IMR-90 (cell line): ENCODE measurements at regions not wholly inside any gene's neighbourhood (a gene's known extent, or its start where the extent isn't known, plus 50 kb on each side); places are given as distances from the start of the nearest gene placed in this dataset.

ENCODE experiments used
- ATAC-seq: fragments of 200-7000 bp; cut with Tn5 transposase; 2 replicates; pipeline ENCODE4 v1.9.1; 2020; ENCODE audit warnings: low read depth, mild to moderate bottlenecking, moderate library complexity
- BruUV-seq: library from RNA; stranded (reverse); fragments of 400-500 nt; replicated peaks from 2 replicates; lab custom pipeline; 2021; lab: Mats Ljungman, UMichigan
- CTCF ChIA-PET: fragments of 300-600 bp; formaldehyde crosslinking; extraction: SDS; loops from one replicate; lab custom pipeline; 2021; ENCODE audit warnings: antibody characterized with exemption; lab: Yijun Ruan, JAX
- POLR2A ChIA-PET: fragments of 300-600 bp; sonication (Branson Sonifier 250); formaldehyde crosslinking; loops from one replicate; lab custom pipeline; 2022; ENCODE audit warnings: antibody characterized with exemption; ENCODE audit not compliant: unreplicated experiment; lab: Charles Lee
- DNase-seq: peaks from one replicate; pipeline ENCODE4 v3.0.0; 2013
- H2AFZ ChIP-seq: replicated peaks from 2 replicates; pipeline ENCODE3; 2013; ENCODE audit warnings: low read length, mild to moderate bottlenecking; ENCODE audit not compliant: poor library complexity
- H2AK5ac ChIP-seq: 2 replicates; pipeline ENCODE4 v1.6.1; 2013; ENCODE audit warnings: low read depth, low read length, inconsistent platforms
- H2AK9ac ChIP-seq: replicated peaks from 2 replicates; pipeline ENCODE3; 2013; ENCODE audit warnings: mild to moderate bottlenecking, low read depth, low read length, moderate library complexity; ENCODE audit not compliant: poor library complexity
- H2BK120ac ChIP-seq: 2 replicates; pipeline ENCODE4 v1.6.1; 2013; ENCODE audit warnings: low read depth, low read length, inconsistent platforms
- H2BK15ac ChIP-seq: 3 replicates; pipeline ENCODE4 v1.6.1; 2013; ENCODE audit warnings: low read depth, low read length, inconsistent platforms
- H2BK20ac ChIP-seq: 2 replicates; pipeline ENCODE4 v1.6.1; 2013; ENCODE audit warnings: low read depth, mild to moderate bottlenecking, inconsistent platforms, low read length, moderate library complexity
- H2BK5ac ChIP-seq: 2 replicates; pipeline ENCODE4 v1.6.1; 2013; ENCODE audit warnings: mild to moderate bottlenecking, low read depth, low read length, inconsistent platforms; ENCODE audit not compliant: poor library complexity, severe bottlenecking
- H3K14ac ChIP-seq: replicated peaks from 2 replicates; pipeline ENCODE4 v1.6.1; 2013; ENCODE audit warnings: low read depth, low read length, inconsistent platforms
- H3K18ac ChIP-seq: 2 replicates; pipeline ENCODE4 v1.6.1; 2013; ENCODE audit warnings: low read depth, low read length, control low read depth
- H3K23ac ChIP-seq: 2 replicates; pipeline ENCODE4 v1.6.1; 2013; ENCODE audit warnings: low read depth, low read length, inconsistent platforms
- H3K27ac ChIP-seq: 2 replicates; pipeline ENCODE4 v1.5.1; 2013; ENCODE audit warnings: mild to moderate bottlenecking, control low read depth, low read length; ENCODE audit not compliant: insufficient read depth
- H3K27me3 ChIP-seq: 2 replicates; pipeline ENCODE4 v1.6.1; 2013; ENCODE audit warnings: low read length; ENCODE audit not compliant: control insufficient read depth, insufficient read depth
- H3K36me3 ChIP-seq: 2 replicates; pipeline ENCODE4 v1.6.1; 2013; ENCODE audit warnings: low read length, mixed read lengths; ENCODE audit not compliant: control insufficient read depth, insufficient read depth
- H3K4ac ChIP-seq: 2 replicates; pipeline ENCODE4 v1.6.1; 2013; ENCODE audit warnings: low read depth, low read length, inconsistent platforms
- H3K4me1 ChIP-seq: 2 replicates; pipeline ENCODE4 v1.6.1; 2013; ENCODE audit warnings: low read length, mixed read lengths; ENCODE audit not compliant: control insufficient read depth, insufficient read depth
- H3K4me2 ChIP-seq: 2 replicates; pipeline ENCODE4 v1.6.1; 2013; ENCODE audit warnings: low read depth, mild to moderate bottlenecking, control low read depth, low read length, moderate library complexity
- H3K4me3 ChIP-seq: 2 replicates; pipeline ENCODE4 v1.5.1; 2013; ENCODE audit warnings: low read depth, mild to moderate bottlenecking, control low read depth, low read length, moderate library complexity; ENCODE audit not compliant: insufficient read depth
- H3K56ac ChIP-seq: 2 replicates; pipeline ENCODE4 v1.6.1; 2013; ENCODE audit warnings: low read length, inconsistent platforms; ENCODE audit not compliant: insufficient read depth; ENCODE audit errors: extremely low read depth
- H3K79me1 ChIP-seq, 2 experiments: 2 replicates each; pipeline ENCODE4 v1.6.1; 2013; ENCODE audit warnings: low read length in 2 of 2, inconsistent platforms in 1 of 2, low read depth in 1 of 2
- H3K9ac ChIP-seq: 2 replicates; pipeline ENCODE4 v1.6.1; 2013; ENCODE audit warnings: low read depth, low read length, control low read depth
- H3K9me1 ChIP-seq: 2 replicates; pipeline ENCODE4 v1.6.1; 2013; ENCODE audit warnings: low read length, inconsistent platforms; ENCODE audit not compliant: insufficient read depth
- H3K9me3 ChIP-seq: 2 replicates; pipeline ENCODE4 v1.6.1; 2013; ENCODE audit warnings: low read length; ENCODE audit not compliant: control insufficient read depth, insufficient read depth
- H4K20me1 ChIP-seq: 2 replicates; pipeline ENCODE4 v1.6.1; 2013; ENCODE audit warnings: low read length, inconsistent platforms; ENCODE audit not compliant: insufficient read depth
- H4K5ac ChIP-seq: 2 replicates; pipeline ENCODE4 v1.6.1; 2013; ENCODE audit warnings: mild to moderate bottlenecking, low read depth, low read length, control low read depth
- H4K8ac ChIP-seq, 2 experiments: 2 replicates each; pipeline ENCODE4 v1.6.1; 2013; ENCODE audit warnings: low read depth in 2 of 2, low read length in 2 of 2, control low read depth in 1 of 2, inconsistent platforms in 1 of 2
- H4K91ac ChIP-seq: 2 replicates; pipeline ENCODE4 v1.6.1; 2013; ENCODE audit warnings: low read depth, low read length, inconsistent platforms; ENCODE audit not compliant: insufficient read depth
- CEBPB ChIP-seq: IDR thresholded peaks from 2 replicates; pipeline ENCODE4 v1.6.1; 2012; ENCODE audit warnings: low read depth, low read length, improper control_type of control experiment
- CHD1 ChIP-seq: IDR thresholded peaks from 2 replicates; pipeline ENCODE4 v1.6.1; 2012; ENCODE audit warnings: low read depth, low read length, improper control_type of control experiment
- ELK1 ChIP-seq: fragments of 150-350 bp; IDR thresholded peaks from 2 replicates; pipeline ENCODE4 v1.6.1; 2016; ENCODE audit warnings: low read depth, mild to moderate bottlenecking, low read length, moderate library complexity, borderline replicate concordance
- FOS ChIP-seq: fragments of 150-350 bp; IDR thresholded peaks from 2 replicates; pipeline ENCODE4 v1.6.1; 2016; ENCODE audit warnings: low read depth, low read length
- MAFK ChIP-seq: IDR thresholded peaks from 2 replicates; pipeline ENCODE4 v1.6.1; 2012; ENCODE audit warnings: low read depth, low read length, improper control_type of control experiment
- MAZ ChIP-seq: IDR thresholded peaks from 2 replicates; pipeline ENCODE4 v1.6.1; 2012; ENCODE audit warnings: low read depth, mild to moderate bottlenecking, low read length, improper control_type of control experiment, moderate library complexity, borderline replicate concordance
- MXI1 ChIP-seq: IDR thresholded peaks from 2 replicates; pipeline ENCODE4 v1.6.1; 2012; ENCODE audit warnings: low read depth, mild to moderate bottlenecking, low read length, moderate library complexity, borderline replicate concordance
- NFE2L2 ChIP-seq: fragments of 150-350 bp; IDR thresholded peaks from 2 replicates; pipeline ENCODE4 v1.6.1; 2016; ENCODE audit warnings: low read depth, mild to moderate bottlenecking, low read length
- POLR2A ChIP-seq: IDR thresholded peaks from 2 replicates; pipeline ENCODE4 v1.6.1; 2012; ENCODE audit warnings: mild to moderate bottlenecking, low read depth, low read length
- RAD21 ChIP-seq: IDR thresholded peaks from 2 replicates; pipeline ENCODE4 v1.6.1; 2012; ENCODE audit warnings: low read length, improper control_type of control experiment
- RCOR1 ChIP-seq: IDR thresholded peaks from 2 replicates; pipeline ENCODE4 v1.6.1; 2012; ENCODE audit warnings: mild to moderate bottlenecking, low read length, improper control_type of control experiment; ENCODE audit not compliant: insufficient replicate concordance
- RFX5 ChIP-seq: IDR thresholded peaks from 2 replicates; pipeline ENCODE4 v1.8.0; 2012; ENCODE audit warnings: low read depth, mild to moderate bottlenecking, low read length, moderate library complexity
- SMC3 ChIP-seq: fragments of 150-350 bp; IDR thresholded peaks from 2 replicates; pipeline ENCODE4 v1.6.1; 2016; ENCODE audit warnings: low read depth, mild to moderate bottlenecking, antibody characterized with exemption, low read length, moderate library complexity
- WGBS, 2 experiments: methylation state at CpG; one replicate each; pipeline versions ENCODE4 v1.1.5 to v1.1.7; 2013; ENCODE audit warnings: missing lambda C conversion rate in 2 of 2; ENCODE audit not compliant: insufficient read length in 1 of 2; ENCODE audit errors: extremely low coverage in 2 of 2; 5-methylcytosine and 5-hydroxymethylcytosine counted together
- dilution Hi-C: fragments of 300-500 bp; cut with HindIII; formaldehyde crosslinking; loops from one replicate; pipeline ENCODE4 v1.14.3; 2018; ENCODE audit warnings: low sequenced_read_pairs; ENCODE audit not compliant: unreplicated experiment
- in situ Hi-C: fragments of 300-500 bp; cut with MboI; formaldehyde crosslinking; loops from 3 replicates; pipeline ENCODE4 v1.14.3; 2019; ENCODE audit warnings: low sequenced_read_pairs, inconsistent platforms, mixed read lengths
- intact Hi-C: fragments of 100-400 bp; cut with micrococcal nuclease; formaldehyde crosslinking; loops from 2 replicates; pipeline ENCODE4 v1.10.0; 2022
- TF ChIP-seq, protein P1 (sequence below): conservative IDR thresholded peaks from 2 replicates; pipeline ENCODE4 v1.5.1; 2012; ENCODE audit warnings: mild to moderate bottlenecking, low read depth, low read length, improper control_type of control experiment

DNA sequence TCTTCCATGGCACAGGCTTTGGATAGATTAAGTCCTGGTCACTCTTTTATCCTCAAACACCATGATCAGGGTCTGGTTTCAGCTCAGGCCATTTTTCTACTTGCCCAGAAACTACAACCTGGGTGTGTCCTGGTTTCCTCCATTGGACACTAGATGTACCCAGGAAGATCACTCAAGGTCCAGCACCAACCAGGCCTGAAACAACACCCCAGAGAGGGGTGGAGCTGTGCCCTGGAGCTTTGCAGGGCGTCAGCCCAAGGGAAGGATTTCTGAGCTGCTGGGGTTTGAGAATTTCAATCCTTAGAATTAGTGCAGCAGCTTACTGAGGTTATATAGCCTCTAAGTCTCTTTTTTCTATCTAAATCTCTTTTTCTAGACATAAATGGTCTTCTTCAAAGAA lies 722.0 kb downstream of the MTRR start:
- Histone ChIP-seq H4K91ac (no peak overlapping the region), H2AK9ac (no peak overlapping the region), H4K20me1 (no peaks in the 10 kb centered on the region), H3K4ac (no peak overlapping the region), H3K23ac (no peak overlapping the region), H2AK5ac (no peak overlapping the region), H2BK20ac (no peak overlapping the region), H2BK5ac (no peak overlapping the region), H2BK15ac (no peak overlapping the region), H3K4me1 (no peaks in the 10 kb centered on the region), H3K9ac (no peak overlapping the region), H3K36me3 (no peaks in the 10 kb centered on the region), H3K4me2 (no peak overlapping the region), H3K14ac (no peak overlapping the region), H3K27ac (no peak overlapping the region), H3K9me1 (no peaks in the 10 kb centered on the region), H3K9me3 (peaks cover 3% of the 10 kb centered on the region; the same call in 1 of the 2 replicates), H3K18ac (no peak overlapping the region), H3K56ac (no peak overlapping the region), H2AFZ (no peak overlapping the region), H3K79me1 (no peaks in the 10 kb centered on the region), H3K27me3 (no peaks in the 10 kb centered on the region; the same call in 1 of the 2 replicates), H4K5ac (no peak overlapping the region), H4K8ac (no peak overlapping the region), H3K4me3 (no peak overlapping the region), H2BK120ac (no peak overlapping the region)
- POLR2A ChIA-PET: no interaction called here
- no peak for DNase-seq
- ATAC-seq: no peak
- no TSS peak for BruUV-seq
- dilution Hi-C loops (no loop called here), intact Hi-C loops (no loop called here), in situ Hi-C loops (no loop called here)
- CTCF ChIA-PET: no interaction called here
- WGBS, 2 experiments: no CpG with 5 or more reads among the region's 1 CpG
- TF ChIP-seq RAD21 (no peak), NFE2L2 (no peak), MXI1 (no peak), RFX5 (no peak), CHD1 (no peak), RCOR1 (no peak), ELK1 (no peak), SMC3 (no peak), CEBPB (no peak), MAZ (no peak), POLR2A (no peak), MAFK (no peak), FOS (no peak)
- TF ChIP-seq, protein P1, sequence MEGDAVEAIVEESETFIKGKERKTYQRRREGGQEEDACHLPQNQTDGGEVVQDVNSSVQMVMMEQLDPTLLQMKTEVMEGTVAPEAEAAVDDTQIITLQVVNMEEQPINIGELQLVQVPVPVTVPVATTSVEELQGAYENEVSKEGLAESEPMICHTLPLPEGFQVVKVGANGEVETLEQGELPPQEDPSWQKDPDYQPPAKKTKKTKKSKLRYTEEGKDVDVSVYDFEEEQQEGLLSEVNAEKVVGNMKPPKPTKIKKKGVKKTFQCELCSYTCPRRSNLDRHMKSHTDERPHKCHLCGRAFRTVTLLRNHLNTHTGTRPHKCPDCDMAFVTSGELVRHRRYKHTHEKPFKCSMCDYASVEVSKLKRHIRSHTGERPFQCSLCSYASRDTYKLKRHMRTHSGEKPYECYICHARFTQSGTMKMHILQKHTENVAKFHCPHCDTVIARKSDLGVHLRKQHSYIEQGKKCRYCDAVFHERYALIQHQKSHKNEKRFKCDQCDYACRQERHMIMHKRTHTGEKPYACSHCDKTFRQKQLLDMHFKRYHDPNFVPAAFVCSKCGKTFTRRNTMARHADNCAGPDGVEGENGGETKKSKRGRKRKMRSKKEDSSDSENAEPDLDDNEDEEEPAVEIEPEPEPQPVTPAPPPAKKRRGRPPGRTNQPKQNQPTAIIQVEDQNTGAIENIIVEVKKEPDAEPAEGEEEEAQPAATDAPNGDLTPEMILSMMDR: no peak
